ENCODE measurements at regions not wholly inside any gene's neighbourhood (a gene's known extent, or its start where the extent isn't known, plus 50 kb on each side); places are given as distances from the start of the nearest gene placed in this dataset.
"Not testable (repeated sequence)": the region's sequence is repeated elsewhere in the genome, so short reads cannot be mapped to it uniquely, and the experiment has no call there.

DNA sequence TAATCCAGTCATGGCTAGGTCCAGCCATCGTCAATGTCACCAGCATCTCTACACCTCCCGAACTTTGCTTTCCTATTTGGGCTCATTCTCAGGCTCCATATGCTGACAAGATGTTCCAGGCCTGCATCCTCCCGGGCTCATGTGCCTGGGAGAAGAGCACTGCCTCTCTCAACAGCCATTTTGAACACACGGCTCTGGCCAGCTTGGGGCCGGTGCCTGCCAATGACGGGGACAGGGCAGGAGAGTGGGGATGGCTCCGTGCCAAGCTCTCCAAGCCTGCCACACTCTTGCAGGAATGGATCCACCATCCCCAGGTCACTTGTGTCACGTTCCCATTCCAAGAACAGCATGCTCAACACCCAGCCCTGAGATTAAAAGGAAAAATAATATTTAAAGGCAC, 61.4 kb upstream of the PAX7 start:
- no peak overlapping the region for H3K27ac Mint-ChIP-seq
- intact Hi-C loops (cut with micrococcal nuclease) = no loop called here
- no peaks in the 10 kb centered on the region for H3K36me3 Mint-ChIP-seq
- no peak for DNase-seq
- ChIA-PET POLR2A (no interaction called here), CTCF (interaction anchor here (0.9 kb wide), 1 partner anchor 14 kb away, joined by 3 read pairs; no protein-coding TSS in a partner anchor)
- H3K4me3 Mint-ChIP-seq = no peak overlapping the region
- H3K27me3 Mint-ChIP-seq = peaks cover 9% of the 10 kb centered on the region
- H3K4me1 Mint-ChIP-seq (ENCODE audit: low read depth) = no peaks in the 10 kb centered on the region
- H3K9me3 Mint-ChIP-seq = no peaks in the 10 kb centered on the region

- H3K4me1 Mint-ChIP-seq (ENCODE audit: low read depth) = no peaks in the 10 kb centered on the region
- ChIA-PET POLR2A (no interaction called here), CTCF (no interaction called here)
- no peak overlapping the region for H3K4me3 Mint-ChIP-seq
- intact Hi-C loops (cut with micrococcal nuclease) = no loop called here
- no peak for DNase-seq
- peaks cover 9% of the 10 kb centered on the region for H3K27me3 Mint-ChIP-seq
- H3K36me3 Mint-ChIP-seq = no peaks in the 10 kb centered on the region
- no peak overlapping the region for H3K27ac Mint-ChIP-seq
- H3K9me3 Mint-ChIP-seq = no peaks in the 10 kb centered on the region
Observed at GRCh38 chr1:18569811-18570545, 60.7 kb upstream of the PAX7 start.

DNA sequence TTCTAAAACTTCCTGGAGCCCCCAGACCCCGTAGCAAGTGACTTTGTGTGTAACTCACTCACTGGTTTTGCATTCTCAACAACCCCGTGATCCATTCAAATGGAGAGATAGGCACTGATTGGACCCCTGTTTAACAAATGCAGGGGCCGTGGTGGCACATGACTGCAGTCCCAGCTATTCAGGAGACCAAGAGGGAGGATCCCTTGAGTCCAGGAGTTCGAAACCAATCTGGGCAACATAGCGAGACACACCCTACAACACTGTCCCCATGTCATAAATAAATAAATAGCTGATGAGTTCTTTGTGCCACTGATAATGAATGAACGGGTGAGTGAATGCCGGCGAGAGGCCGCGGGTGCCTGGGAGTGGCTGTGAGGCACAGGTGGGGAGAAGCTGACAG, 59.4 kb upstream of the PAX7 start:
- no peak for DNase-seq
- H3K4me1 Mint-ChIP-seq (ENCODE audit: low read depth) = no peaks in the 10 kb centered on the region
- intact Hi-C loops (cut with micrococcal nuclease) = no loop called here
- POLR2A ChIA-PET = no interaction called here
- H3K27me3 Mint-ChIP-seq = peaks cover 7% of the 10 kb centered on the region
- H3K9me3 Mint-ChIP-seq = no peaks in the 10 kb centered on the region
- H3K4me3 Mint-ChIP-seq = no peak overlapping the region
- CTCF ChIA-PET = interaction anchor here (1.1 kb wide), 1 partner anchor 10 kb away, joined by 6 read pairs; no protein-coding TSS in a partner anchor
- no peak overlapping the region for H3K27ac Mint-ChIP-seq
- no peaks in the 10 kb centered on the region for H3K36me3 Mint-ChIP-seq

DNA sequence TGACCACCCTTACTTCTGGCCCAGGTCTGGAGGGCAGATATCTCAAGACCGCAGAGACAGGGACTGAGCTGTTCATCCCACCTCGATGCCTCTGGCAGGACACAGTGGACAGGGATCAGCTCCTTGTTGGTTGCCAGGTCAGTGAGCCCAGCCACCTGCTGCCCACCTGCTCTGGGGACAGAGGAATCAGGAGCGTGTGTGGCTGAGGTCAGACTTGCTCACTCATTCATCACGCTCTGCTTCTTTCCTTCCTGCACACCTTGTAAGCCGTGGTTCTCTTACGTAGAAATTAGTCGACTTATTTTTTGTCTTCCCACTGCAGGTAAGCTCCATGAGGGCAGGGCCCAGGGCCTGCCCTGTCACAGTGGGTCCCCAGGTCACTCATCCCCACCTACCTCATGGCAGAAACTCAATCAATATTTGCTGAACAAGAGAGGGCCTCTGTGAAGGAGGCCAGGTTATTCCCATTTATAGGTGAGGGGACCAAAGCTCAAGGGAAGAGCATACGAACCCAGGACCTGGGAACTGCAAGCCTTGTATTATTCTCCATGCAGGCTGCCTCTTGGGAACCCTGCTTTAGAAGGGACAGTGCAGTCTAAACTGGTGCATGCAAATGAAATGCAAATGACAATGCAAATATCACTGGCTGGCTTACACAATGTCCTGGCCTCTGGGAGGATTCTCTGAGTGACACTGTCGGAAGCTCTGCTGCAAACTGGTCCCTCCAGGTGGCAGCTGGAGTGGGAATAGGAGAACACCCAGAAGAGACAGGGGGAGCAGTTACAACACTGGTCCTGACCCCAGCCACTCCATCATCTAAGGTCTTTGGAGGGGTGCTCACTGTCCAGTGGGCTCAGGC, 58.4 kb upstream of the PAX7 start:
- POLR2A ChIA-PET = no interaction called here
- no peaks in the 10 kb centered on the region for H3K4me1 Mint-ChIP-seq (ENCODE audit: low read depth)
- H3K27ac Mint-ChIP-seq = no peak overlapping the region
- intact Hi-C loops (cut with micrococcal nuclease) = no loop called here
- DNase-seq = no peak
- no peak overlapping the region for H3K4me3 Mint-ChIP-seq
- no peaks in the 10 kb centered on the region for H3K9me3 Mint-ChIP-seq
- H3K27me3 Mint-ChIP-seq = peaks cover 4% of the 10 kb centered on the region
- H3K36me3 Mint-ChIP-seq = no peaks in the 10 kb centered on the region
- CTCF ChIA-PET = interaction anchor here (1.1 to 1.2 kb wide), 2 partner anchors 9 to 25 kb away, joined by 3 to 6 read pairs; no protein-coding TSS in a partner anchor

- Mint-ChIP-seq H3K27me3 (peaks cover 6% of the 10 kb centered on the region), H3K9me3 (no peaks in the 10 kb centered on the region), H3K4me1 (ENCODE audit: low read depth) (no peaks in the 10 kb centered on the region), H3K36me3 (no peaks in the 10 kb centered on the region), H3K4me3 (no peak overlapping the region), H3K27ac (no peak overlapping the region)
- ChIA-PET POLR2A (no interaction called here), CTCF (interaction anchor here (1.2 kb wide), 2 partner anchors 9 to 24 kb away, joined by 3 read pairs; no protein-coding TSS in a partner anchor)
- DNase-seq = no peak
- intact Hi-C loops (cut with micrococcal nuclease) = no loop called here
Observed at GRCh38 chr1:18573170-18573569, 57.5 kb upstream of the PAX7 start.

GRCh38 chr1:18574754-18575153, 55.9 kb upstream of the PAX7 start:
- Mint-ChIP-seq H3K4me1 (ENCODE audit: low read depth) (no peaks in the 10 kb centered on the region), H3K27me3 (peaks cover 6% of the 10 kb centered on the region), H3K36me3 (no peaks in the 10 kb centered on the region), H3K9me3 (no peaks in the 10 kb centered on the region), H3K4me3 (no peak overlapping the region), H3K27ac (no peak overlapping the region)
- ChIA-PET POLR2A (no interaction called here), CTCF (interaction anchor here (0.9 to 2.2 kb wide), 7 partner anchors 11 to 922 kb away, joined by 3 to 16 read pairs (median 5); no protein-coding TSS in a partner anchor)
- DNase-seq = no peak
- intact Hi-C loops (cut with micrococcal nuclease) = no loop called here

GRCh38 chr1:18575620-18576019, 55.0 kb upstream of the PAX7 start:
- H3K27me3 Mint-ChIP-seq = peaks cover 5% of the 10 kb centered on the region
- DNase-seq = peak; percentile 60
- intact Hi-C loops (cut with micrococcal nuclease) = no loop called here
- H3K4me3 Mint-ChIP-seq = no peak overlapping the region
- POLR2A ChIA-PET = no interaction called here
- no peak overlapping the region for H3K27ac Mint-ChIP-seq
- no peaks in the 10 kb centered on the region for H3K9me3 Mint-ChIP-seq
- CTCF ChIA-PET = interaction anchor here (0.7 to 2.2 kb wide), 12 partner anchors 10 to 923 kb away, joined by 3 to 16 read pairs (median 3); no protein-coding TSS in a partner anchor
- H3K36me3 Mint-ChIP-seq = no peaks in the 10 kb centered on the region
- no peaks in the 10 kb centered on the region for H3K4me1 Mint-ChIP-seq (ENCODE audit: low read depth)

GRCh38 chr1:18578271-18578670, 52.4 kb upstream of the PAX7 start:
- DNase-seq = no peak
- Mint-ChIP-seq H3K4me3 (no peak overlapping the region), H3K27ac (no peak overlapping the region), H3K27me3 (peaks cover 8% of the 10 kb centered on the region), H3K4me1 (ENCODE audit: low read depth) (no peaks in the 10 kb centered on the region), H3K9me3 (no peaks in the 10 kb centered on the region), H3K36me3 (no peaks in the 10 kb centered on the region)
- ChIA-PET POLR2A (no interaction called here), CTCF (interaction anchor here (1.3 kb wide), 1 partner anchor 184 kb away, joined by 5 read pairs; no protein-coding TSS in a partner anchor)
- intact Hi-C loops (cut with micrococcal nuclease) = no loop called here

GRCh38 chr1:18579267-18579666, 51.4 kb upstream of the PAX7 start:
- DNase-seq = peak; percentile 33
- H3K4me3 Mint-ChIP-seq; H3K27me3 Mint-ChIP-seq; POLR2A ChIA-PET; intact Hi-C loops (cut with micrococcal nuclease); H3K36me3 Mint-ChIP-seq; H3K4me1 Mint-ChIP-seq (ENCODE audit: low read depth); H3K27ac Mint-ChIP-seq; H3K9me3 Mint-ChIP-seq: not testable (repeated sequence)
- CTCF ChIA-PET = interaction anchor here (0.7 kb wide), 1 partner anchor 19 kb away, joined by 5 read pairs; no protein-coding TSS in a partner anchor

- no peak for DNase-seq
- Mint-ChIP-seq H3K9me3 (no peaks in the 10 kb centered on the region), H3K4me1 (ENCODE audit: low read depth) (no peaks in the 10 kb centered on the region), H3K36me3 (no peaks in the 10 kb centered on the region), H3K4me3 (no peak overlapping the region), H3K27ac (no peak overlapping the region), H3K27me3 (peaks cover 13% of the 10 kb centered on the region)
- ChIA-PET POLR2A (no interaction called here), CTCF (interaction anchor here (1.9 to 4.2 kb wide), 2 partner anchors 9 to 919 kb away, joined by 7 to 19 read pairs; no protein-coding TSS in a partner anchor)
- intact Hi-C loops (cut with micrococcal nuclease) = no loop called here
Observed at GRCh38 chr1:18580047-18580446, 50.6 kb upstream of the PAX7 start.

DNA sequence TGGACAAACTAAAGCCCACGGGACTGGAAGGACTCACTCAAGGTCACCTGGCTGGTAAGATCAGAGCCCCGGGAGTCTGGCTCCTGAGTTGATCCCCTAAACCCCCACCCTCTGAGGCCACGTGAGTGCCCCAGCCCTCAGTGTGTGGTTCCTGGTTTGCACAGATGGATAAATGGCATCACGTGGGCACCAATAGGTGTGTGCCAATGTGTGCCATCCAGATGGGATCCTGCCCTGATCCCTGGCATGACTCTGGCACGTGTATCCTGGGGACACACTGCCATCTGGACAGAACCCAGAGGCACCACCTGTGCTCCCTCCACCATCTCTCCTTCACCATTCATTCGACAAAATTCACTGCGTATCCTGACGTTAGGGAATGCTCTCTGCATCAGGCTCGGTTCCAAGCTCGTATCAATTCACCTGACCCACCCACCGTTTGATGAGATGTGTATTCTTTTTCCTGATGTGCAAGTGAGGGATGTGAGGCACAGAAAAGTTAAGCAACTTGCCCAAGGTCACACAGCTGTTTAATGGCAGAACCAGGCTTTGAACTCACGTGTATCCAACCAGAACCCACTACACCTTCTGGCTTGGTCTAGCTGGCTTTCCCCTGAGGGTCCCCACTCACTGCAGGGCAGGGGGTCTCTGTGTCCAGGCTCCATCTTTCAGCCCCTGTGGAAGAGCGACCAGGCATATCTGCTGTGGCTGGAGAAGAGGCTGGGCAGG, 49.8 kb upstream of the PAX7 start:
- Mint-ChIP-seq H3K4me1 (ENCODE audit: low read depth) (no peaks in the 10 kb centered on the region), H3K36me3 (no peaks in the 10 kb centered on the region), H3K4me3 (no peak overlapping the region), H3K27ac (no peak overlapping the region), H3K9me3 (no peaks in the 10 kb centered on the region), H3K27me3 (peaks cover 12% of the 10 kb centered on the region)
- ChIA-PET CTCF (interaction anchor here (0.7 to 4.2 kb wide), 16 partner anchors 8 to 928 kb away, joined by 3 to 19 read pairs (median 6); no protein-coding TSS in a partner anchor), POLR2A (no interaction called here)
- DNase-seq = no peak
- intact Hi-C loops (cut with micrococcal nuclease) = no loop called here

All from activated CD4-positive, alpha-beta memory T cell treated with anti-CD3 and anti-CD28 coated beads for 36 hours (primary cell).